Smooth muscle cell (in vitro differentiated cells): ENCODE measurements at regions not wholly inside any gene's neighbourhood (a gene's known extent, or its start where the extent isn't known, plus 50 kb on each side); places are given as distances from the start of the nearest gene placed in this dataset.

Experiments used
- DNase-seq: peaks from one replicate; lab custom pipeline; 2025; ENCODE audit not compliant: unreplicated experiment; lab: John Stamatoyannopoulos, UW
- H2AFZ ChIP-seq: fragments of 200-600 bp; sonication (generic); 2 replicates; pipeline ENCODE4 v1.6.0; 2016; ENCODE audit warnings: antibody characterized with exemption, low read depth, mild to moderate bottlenecking
- H3F3A ChIP-seq: fragments of 200-600 bp; sonication (generic); 2 replicates; pipeline ENCODE4 v1.6.0; 2017; ENCODE audit warnings: antibody characterized with exemption, low read depth
- H3K27ac ChIP-seq: fragments of 200-600 bp; sonication (generic); 2 replicates; pipeline ENCODE4 v1.5.1; 2016; ENCODE audit warnings: low read depth, mild to moderate bottlenecking
- H3K27me3 ChIP-seq: fragments of 200-600 bp; sonication (generic); 2 replicates; pipeline ENCODE4 v1.6.1; 2016; ENCODE audit warnings: low read depth, mild to moderate bottlenecking
- H3K36me3 ChIP-seq: fragments of 200-600 bp; sonication (generic); 2 replicates; pipeline ENCODE4 v1.5.1; 2016; ENCODE audit warnings: low read depth
- H3K4me1 ChIP-seq: fragments of 200-600 bp; sonication (generic); 2 replicates; pipeline ENCODE4 v1.5.1; 2016; ENCODE audit warnings: low read depth
- H3K4me2 ChIP-seq: fragments of 200-600 bp; sonication (generic); 2 replicates; pipeline ENCODE4 v1.6.0; 2016; ENCODE audit warnings: mild to moderate bottlenecking
- H3K4me3 ChIP-seq: fragments of 200-600 bp; sonication (generic); 2 replicates; pipeline ENCODE4 v1.5.1; 2016; ENCODE audit warnings: mild to moderate bottlenecking
- H3K79me2 ChIP-seq: fragments of 200-600 bp; sonication (generic); 2 replicates; pipeline ENCODE4 v1.6.0; 2016; ENCODE audit warnings: low read depth, mild to moderate bottlenecking
- H3K9ac ChIP-seq: fragments of 200-600 bp; sonication (generic); 2 replicates; pipeline ENCODE4 v1.6.0; 2016; ENCODE audit warnings: low read depth
- H3K9me3 ChIP-seq: fragments of 200-600 bp; sonication (generic); replicated peaks from 2 replicates; pipeline ENCODE4 v1.5.1; 2016; ENCODE audit warnings: low read depth
- H4K20me1 ChIP-seq: fragments of 200-600 bp; sonication (generic); 2 replicates; pipeline ENCODE4 v1.6.0; 2016; ENCODE audit warnings: low read depth
- CTCF ChIP-seq: fragments of 200-600 bp; sonication (generic); IDR thresholded peaks from 2 replicates; pipeline ENCODE4 v1.5.1; 2017; ENCODE audit warnings: borderline replicate concordance, mild to moderate bottlenecking, antibody characterized with exemption; ENCODE audit not compliant: insufficient read depth, poor library complexity, severe bottlenecking
- WGBS: methylation state at CpG from one replicate; pipeline ENCODE4 v1.1.7; 2016; ENCODE audit warnings: low lambda C conversion rate; 5-methylcytosine and 5-hydroxymethylcytosine counted together

GRCh38 chr1:168422203-168422847, 121.5 kb downstream of the XCL2 start:
- 92% methylated on average over 1 of the region's 1 CpG for WGBS
- H3K4me1 ChIP-seq = peaks cover 9% of the 10 kb centered on the region
- H3K4me2 ChIP-seq = no peak overlapping the region
- H3K27me3 ChIP-seq = no peaks in the 10 kb centered on the region
- DNase-seq = no peak
- no peak overlapping the region for H3K4me3 ChIP-seq
- no peak overlapping the region for H3K27ac ChIP-seq
- H3K9ac ChIP-seq = no peak overlapping the region
- H4K20me1 ChIP-seq = no peaks in the 10 kb centered on the region
- no peaks in the 10 kb centered on the region for H3K36me3 ChIP-seq
- no peak overlapping the region for H2AFZ ChIP-seq
- TF ChIP-seq CTCF = no peak
- peaks cover 6% of the 10 kb centered on the region for H3F3A ChIP-seq
- no peaks in the 10 kb centered on the region for H3K79me2 ChIP-seq
- H3K9me3 ChIP-seq = no peaks in the 10 kb centered on the region

- Histone ChIP-seq H3K4me2 (peak overlapping the region; percentile 16), H3K27ac (no peak overlapping the region), H4K20me1 (no peaks in the 10 kb centered on the region), H3K4me1 (peaks cover 9% of the 10 kb centered on the region), H3K27me3 (no peaks in the 10 kb centered on the region), H3F3A (peaks cover 6% of the 10 kb centered on the region), H3K9ac (no peak overlapping the region), H3K4me3 (no peak overlapping the region), H3K79me2 (no peaks in the 10 kb centered on the region), H2AFZ (no peak overlapping the region), H3K36me3 (no peaks in the 10 kb centered on the region), H3K9me3 (no peaks in the 10 kb centered on the region)
- TF ChIP-seq CTCF = no peak
- WGBS = 47% methylated on average over 3 of the region's 3 CpGs
- no peak for DNase-seq
Observed at GRCh38 chr1:168421399-168422004, 122.3 kb downstream of the XCL2 start.

- Histone ChIP-seq H3K4me3 (no peak overlapping the region), H3F3A (peaks cover 6% of the 10 kb centered on the region), H3K27me3 (no peaks in the 10 kb centered on the region), H3K79me2 (no peaks in the 10 kb centered on the region), H3K4me2 (peak overlapping the region; percentile 16), H3K9ac (no peak overlapping the region), H3K4me1 (peaks cover 9% of the 10 kb centered on the region), H3K27ac (peak overlapping the region; percentile 47), H3K36me3 (no peaks in the 10 kb centered on the region), H4K20me1 (no peaks in the 10 kb centered on the region), H3K9me3 (no peaks in the 10 kb centered on the region), H2AFZ (no peak overlapping the region)
- WGBS = 35% methylated on average over 2 of the region's 2 CpGs
- TF ChIP-seq CTCF = no peak
- no peak for DNase-seq
Observed at GRCh38 chr1:168420177-168420576, 123.6 kb downstream of the XCL2 start.

- Histone ChIP-seq H4K20me1 (no peaks in the 10 kb centered on the region), H3F3A (peaks cover 6% of the 10 kb centered on the region), H3K4me3 (no peak overlapping the region), H3K9ac (no peak overlapping the region), H3K27me3 (no peaks in the 10 kb centered on the region), H3K4me1 (peaks cover 9% of the 10 kb centered on the region), H2AFZ (no peak overlapping the region), H3K36me3 (no peaks in the 10 kb centered on the region), H3K27ac (peak overlapping the region; percentile 47), H3K9me3 (no peaks in the 10 kb centered on the region), H3K4me2 (peak overlapping the region; percentile 16), H3K79me2 (no peaks in the 10 kb centered on the region)
- 21% methylated on average over 4 of the region's 4 CpGs for WGBS
- no peak for TF ChIP-seq CTCF
- DNase-seq = no peak
Observed at GRCh38 chr1:168419736-168420135, 124.1 kb downstream of the XCL2 start.
